ENCODE measurements at regions not wholly inside any gene's neighbourhood (a gene's known extent, or its start where the extent isn't known, plus 50 kb on each side); places are given as distances from the start of the nearest gene placed in this dataset.

- TF ChIP-seq EP300 (IDR thresholded peaks at IDR 0.05) (no peak), POLR2A (IDR thresholded peaks at IDR 0.05) (no peak), CTCF (IDR thresholded peaks at IDR 0.05) (no peak)
- WGBS, 2 donors: 60 to 63% methylated on average over 6 of the region's 6 CpGs
- H3K27ac ChIP-seq: no peak overlapping the region
Observed at GRCh38 chr6:22727710-22728109, 158.3 kb downstream of the HDGFL1 start.

GRCh38 chr6:22732176-22732970 lies 163.0 kb downstream of the HDGFL1 start:
- H3K36me3 ChIP-seq: no peaks in the 10 kb centered on the region
- no peak for DNase-seq (ENCODE audit: low spot score in 2 of 2)

More at GRCh38 chr6:22727710-22728109, 158.3 kb downstream of the HDGFL1 start:
- Histone ChIP-seq H3K27me3 (no peaks in the 10 kb centered on the region), H3K4me1 (no peaks in the 10 kb centered on the region), H3K36me3 (no peaks in the 10 kb centered on the region), H3K9me3 (peaks cover 0 to 10% (median 3%) of the 10 kb centered on the region in 4 donors), H3K4me3 (no peak overlapping the region)
- DNase-seq (ENCODE audit: low spot score in 2 of 2): no peak

DNA sequence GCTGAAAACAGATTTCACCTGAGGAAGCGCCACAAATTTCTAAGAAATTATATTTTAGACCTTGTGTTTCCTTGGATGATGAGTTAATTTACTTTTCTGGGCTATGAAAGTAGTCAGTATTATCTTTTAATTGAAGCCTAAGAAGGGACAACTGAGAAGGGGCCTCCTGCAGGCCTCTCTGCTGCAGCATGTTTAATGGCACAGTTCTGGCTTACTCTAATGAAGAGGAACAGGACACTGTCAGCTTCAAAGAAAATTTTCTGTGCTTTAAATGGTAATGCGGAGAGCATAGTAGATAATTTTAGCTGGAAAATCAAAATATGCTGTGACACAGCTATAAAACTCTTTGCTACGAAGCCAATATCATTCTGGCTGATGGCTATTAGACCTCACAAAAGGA lies 167.4 kb downstream of the HDGFL1 start:
- Histone ChIP-seq H3K4me1 (peaks cover 0 to 7% (median 0%) of the 10 kb centered on the region in 4 donors), H3K9me3 (no peaks in the 10 kb centered on the region), H3K27ac (peak overlapping the region in 2 of 4 donors; percentile 21 to 60), H3K27me3 (no peaks in the 10 kb centered on the region), H3K4me3 (no peak overlapping the region), H3K36me3 (no peaks in the 10 kb centered on the region)
- 74 to 97% methylated on average over 3 of the region's 3 CpGs for WGBS, 2 donors
- no peak for DNase-seq (ENCODE audit: low spot score in 2 of 2)
- TF ChIP-seq CTCF (IDR thresholded peaks at IDR 0.05): no peak
- TF ChIP-seq POLR2A (IDR thresholded peaks at IDR 0.05): no peak
- no peak for TF ChIP-seq EP300 (IDR thresholded peaks at IDR 0.05)

More at GRCh38 chr6:22732176-22732970, 163.0 kb downstream of the HDGFL1 start:
- 51 to 57% methylated on average over 3 of the region's 3 CpGs for WGBS, 2 donors
- H3K4me1 ChIP-seq: peaks cover 0 to 4% (median 0%) of the 10 kb centered on the region in 4 donors
- TF ChIP-seq CTCF (IDR thresholded peaks at IDR 0.05): no peak
- TF ChIP-seq POLR2A (IDR thresholded peaks at IDR 0.05): no peak
- TF ChIP-seq EP300 (IDR thresholded peaks at IDR 0.05): no peak
- no peak overlapping the region for H3K27ac ChIP-seq
- H3K27me3 ChIP-seq: no peaks in the 10 kb centered on the region
- H3K4me3 ChIP-seq: no peak overlapping the region
- H3K9me3 ChIP-seq: no peaks in the 10 kb centered on the region

DNA sequence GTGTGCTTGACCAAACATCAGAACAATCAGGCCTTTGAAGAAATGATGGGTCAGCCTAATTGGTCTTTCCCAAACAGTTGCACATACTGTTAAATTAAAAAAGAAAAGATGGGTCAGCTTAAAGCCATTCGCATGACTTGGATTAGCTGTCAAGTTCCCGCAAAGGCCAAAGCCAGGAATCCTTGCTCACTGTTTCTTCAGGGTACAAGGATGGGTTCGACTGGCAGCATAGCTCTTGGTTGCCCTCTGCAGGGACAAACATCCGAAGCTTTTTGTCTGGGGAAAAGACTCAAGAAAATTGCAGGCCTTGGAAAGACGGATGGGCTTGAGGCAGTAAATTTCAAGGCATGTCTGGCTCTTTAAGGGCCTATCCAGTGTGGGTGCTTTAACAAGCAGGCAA lies 168.0 kb downstream of the HDGFL1 start:
- 28 to 31% methylated on average over 5 of the region's 5 CpGs for WGBS, 2 donors
- peak in 1 of 2 donors; percentile 16 for DNase-seq (ENCODE audit: low spot score in 2 of 2)
- TF ChIP-seq POLR2A (IDR thresholded peaks at IDR 0.05): no peak
- peak; percentile 45 to 58 (median 56) for TF ChIP-seq CTCF (IDR thresholded peaks at IDR 0.05)
- TF ChIP-seq EP300 (IDR thresholded peaks at IDR 0.05): peak in 1 of 2 donors; percentile 30

GRCh38 chr6:22738194-22738593 lies 168.8 kb downstream of the HDGFL1 start:
- Histone ChIP-seq H3K4me1 (peaks cover 0 to 7% (median 0%) of the 10 kb centered on the region in 4 donors), H3K27ac (no peak overlapping the region), H3K36me3 (no peaks in the 10 kb centered on the region), H3K4me3 (no peak overlapping the region), H3K27me3 (no peaks in the 10 kb centered on the region), H3K9me3 (no peaks in the 10 kb centered on the region)
- TF ChIP-seq EP300 (IDR thresholded peaks at IDR 0.05) (no peak), CTCF (IDR thresholded peaks at IDR 0.05) (no peak), POLR2A (IDR thresholded peaks at IDR 0.05) (no peak)
- no peak for DNase-seq (ENCODE audit: low spot score in 2 of 2)
- 76% methylated on average over 6 of the region's 6 CpGs for WGBS, 2 donors

More for the DNA sequence above, 168.0 kb downstream of the HDGFL1 start:
- Histone ChIP-seq H3K4me3 (no peak overlapping the region), H3K36me3 (no peaks in the 10 kb centered on the region), H3K9me3 (no peaks in the 10 kb centered on the region), H3K4me1 (peaks cover 0 to 7% (median 0%) of the 10 kb centered on the region in 4 donors), H3K27me3 (no peaks in the 10 kb centered on the region), H3K27ac (peak overlapping the region in 2 of 4 donors; percentile 21 to 60)

Measured in tibial nerve (tissue), 4 donors.